ENCODE measurements at regions not wholly inside any gene's neighbourhood (a gene's known extent, or its start where the extent isn't known, plus 50 kb on each side); places are given as distances from the start of the nearest gene placed in this dataset.

- no peaks in the 10 kb centered on the region for H3K4me1 ChIP-seq (ENCODE audit: insufficient read depth)
- H3K36me3 ChIP-seq (ENCODE audit: insufficient read depth), result no peaks in the 10 kb centered on the region
- WGBS, result 82% methylated on average over 2 of the region's 2 CpGs
These were observed 557.7 kb upstream of the TENM3 start for GRCh38 chr4:181685461-181685860.

GRCh38 chr4:181685911-181686310 lies 557.3 kb upstream of the TENM3 start:
- Histone ChIP-seq H3K4me3 (ENCODE audit: low read depth, low read length) (no peak overlapping the region), H3K4me1 (ENCODE audit: insufficient read depth) (no peaks in the 10 kb centered on the region), H3K36me3 (ENCODE audit: insufficient read depth) (no peaks in the 10 kb centered on the region), H3K27ac (ENCODE audit: low read depth) (no peak overlapping the region)
- WGBS, result 58% methylated on average over 4 of the region's 4 CpGs
- DNase-seq (ENCODE audit: extremely low spot score), result no peak

More at GRCh38 chr4:181685461-181685860, 557.7 kb upstream of the TENM3 start:
- no peak for DNase-seq (ENCODE audit: extremely low spot score)
- Histone ChIP-seq H3K4me3 (ENCODE audit: low read depth, low read length) (no peak overlapping the region), H3K27ac (ENCODE audit: low read depth) (no peak overlapping the region)

GRCh38 chr4:181687116-181687515 lies 556.1 kb upstream of the TENM3 start:
- Histone ChIP-seq H3K4me3 (ENCODE audit: low read depth, low read length) (no peak overlapping the region), H3K36me3 (ENCODE audit: insufficient read depth) (no peaks in the 10 kb centered on the region), H3K4me1 (ENCODE audit: insufficient read depth) (no peaks in the 10 kb centered on the region), H3K27ac (ENCODE audit: low read depth) (no peak overlapping the region)
- 68% methylated on average over 4 of the region's 4 CpGs for WGBS
- DNase-seq (ENCODE audit: extremely low spot score), result no peak

GRCh38 chr4:181688432-181688831 lies 554.8 kb upstream of the TENM3 start:
- H3K36me3 ChIP-seq (ENCODE audit: insufficient read depth), result no peaks in the 10 kb centered on the region
- WGBS, result 47% methylated on average over 3 of the region's 3 CpGs
- no peak for DNase-seq (ENCODE audit: extremely low spot score)

GRCh38 chr4:181688872-181689271 lies 554.3 kb upstream of the TENM3 start:
- Histone ChIP-seq H3K4me3 (ENCODE audit: low read depth, low read length) (no peak overlapping the region), H3K4me1 (ENCODE audit: insufficient read depth) (no peaks in the 10 kb centered on the region), H3K27ac (ENCODE audit: low read depth) (no peak overlapping the region), H3K36me3 (ENCODE audit: insufficient read depth) (no peaks in the 10 kb centered on the region)
- WGBS, result 69% methylated on average over 5 of the region's 5 CpGs
- no peak for DNase-seq (ENCODE audit: extremely low spot score)

More at GRCh38 chr4:181688432-181688831, 554.8 kb upstream of the TENM3 start:
- H3K27ac ChIP-seq (ENCODE audit: low read depth), result no peak overlapping the region
- no peak overlapping the region for H3K4me3 ChIP-seq (ENCODE audit: low read depth, low read length)
- no peaks in the 10 kb centered on the region for H3K4me1 ChIP-seq (ENCODE audit: insufficient read depth)

- Histone ChIP-seq H3K4me1 (ENCODE audit: insufficient read depth) (no peaks in the 10 kb centered on the region), H3K27ac (ENCODE audit: low read depth) (no peak overlapping the region), H3K36me3 (ENCODE audit: insufficient read depth) (no peaks in the 10 kb centered on the region), H3K4me3 (ENCODE audit: low read depth, low read length) (no peak overlapping the region)
- 48% methylated on average over 2 of the region's 2 CpGs for WGBS
- DNase-seq (ENCODE audit: extremely low spot score), result no peak
These were observed 552.7 kb upstream of the TENM3 start for GRCh38 chr4:181690498-181690897.

GRCh38 chr4:181692965-181693364 lies 550.2 kb upstream of the TENM3 start:
- no peak overlapping the region for H3K27ac ChIP-seq (ENCODE audit: low read depth)
- no peak overlapping the region for H3K4me3 ChIP-seq (ENCODE audit: low read depth, low read length)
- no peak for DNase-seq (ENCODE audit: extremely low spot score)
- H3K36me3 ChIP-seq (ENCODE audit: insufficient read depth), result no peaks in the 10 kb centered on the region
- no peaks in the 10 kb centered on the region for H3K4me1 ChIP-seq (ENCODE audit: insufficient read depth)
- WGBS, result 87% methylated on average over 5 of the region's 5 CpGs

- Histone ChIP-seq H3K4me1 (ENCODE audit: insufficient read depth) (no peaks in the 10 kb centered on the region), H3K36me3 (ENCODE audit: insufficient read depth) (no peaks in the 10 kb centered on the region), H3K27ac (ENCODE audit: low read depth) (no peak overlapping the region), H3K4me3 (ENCODE audit: low read depth, low read length) (no peak overlapping the region)
- no peak for DNase-seq (ENCODE audit: extremely low spot score)
- 76% methylated on average over 7 of the region's 7 CpGs for WGBS
These were observed 549.7 kb upstream of the TENM3 start for GRCh38 chr4:181693517-181693916.

- Histone ChIP-seq H3K27ac (ENCODE audit: low read depth) (no peak overlapping the region), H3K36me3 (ENCODE audit: insufficient read depth) (no peaks in the 10 kb centered on the region), H3K4me1 (ENCODE audit: insufficient read depth) (no peaks in the 10 kb centered on the region), H3K4me3 (ENCODE audit: low read depth, low read length) (no peak overlapping the region)
- no peak for DNase-seq (ENCODE audit: extremely low spot score)
- WGBS, result 77% methylated on average over 1 of the region's 1 CpG
These were observed 545.0 kb upstream of the TENM3 start for GRCh38 chr4:181698221-181698620.

- no peaks in the 10 kb centered on the region for H3K4me1 ChIP-seq (ENCODE audit: insufficient read depth)
- no peak for DNase-seq (ENCODE audit: extremely low spot score)
- H3K36me3 ChIP-seq (ENCODE audit: insufficient read depth), result no peaks in the 10 kb centered on the region
- no peak overlapping the region for H3K4me3 ChIP-seq (ENCODE audit: low read depth, low read length)
- no peak overlapping the region for H3K27ac ChIP-seq (ENCODE audit: low read depth)
- 51% methylated on average over 5 of the region's 5 CpGs for WGBS
These were observed 542.0 kb upstream of the TENM3 start for GRCh38 chr4:181701214-181701613.

- WGBS, result 85% methylated on average over 9 of the region's 9 CpGs
- Histone ChIP-seq H3K27ac (ENCODE audit: low read depth) (no peak overlapping the region), H3K36me3 (ENCODE audit: insufficient read depth) (no peaks in the 10 kb centered on the region), H3K4me3 (ENCODE audit: low read depth, low read length) (no peak overlapping the region), H3K4me1 (ENCODE audit: insufficient read depth) (no peaks in the 10 kb centered on the region)
- DNase-seq (ENCODE audit: extremely low spot score), result no peak
These were observed 541.3 kb upstream of the TENM3 start for GRCh38 chr4:181701894-181702293.

GRCh38 chr4:181702864-181703495 lies 540.2 kb upstream of the TENM3 start:
- no peaks in the 10 kb centered on the region for H3K4me1 ChIP-seq (ENCODE audit: insufficient read depth)
- DNase-seq (ENCODE audit: extremely low spot score), result no peak
- no peak overlapping the region for H3K27ac ChIP-seq (ENCODE audit: low read depth)
- H3K4me3 ChIP-seq (ENCODE audit: low read depth, low read length), result no peak overlapping the region
- H3K36me3 ChIP-seq (ENCODE audit: insufficient read depth), result no peaks in the 10 kb centered on the region
- WGBS, result 29% methylated on average over 11 of the region's 11 CpGs

- H3K4me1 ChIP-seq (ENCODE audit: insufficient read depth), result no peaks in the 10 kb centered on the region
- no peak overlapping the region for H3K27ac ChIP-seq (ENCODE audit: low read depth)
- no peaks in the 10 kb centered on the region for H3K36me3 ChIP-seq (ENCODE audit: insufficient read depth)
- no peak for DNase-seq (ENCODE audit: extremely low spot score)
- H3K4me3 ChIP-seq (ENCODE audit: low read depth, low read length), result no peak overlapping the region
- WGBS, result 94% methylated on average over 7 of the region's 7 CpGs
These were observed 533.1 kb upstream of the TENM3 start for GRCh38 chr4:181710143-181710542.

- Histone ChIP-seq H3K27ac (ENCODE audit: low read depth) (no peak overlapping the region), H3K4me1 (ENCODE audit: insufficient read depth) (no peaks in the 10 kb centered on the region), H3K36me3 (ENCODE audit: insufficient read depth) (no peaks in the 10 kb centered on the region), H3K4me3 (ENCODE audit: low read depth, low read length) (no peak overlapping the region)
- DNase-seq (ENCODE audit: extremely low spot score), result no peak
- WGBS, result 86% methylated on average over 1 of the region's 1 CpG
These were observed 531.8 kb upstream of the TENM3 start for GRCh38 chr4:181711387-181711786.
